ENCODE measurements at regions not wholly inside any gene's neighbourhood (a gene's known extent, or its start where the extent isn't known, plus 50 kb on each side); places are given as distances from the start of the nearest gene placed in this dataset.
A peak's percentile ranks its signal among the peaks of the same experiment; 100 is the strongest.

- TF ChIP-seq CTCF (IDR thresholded peaks at IDR 0.05; ENCODE audit: poor library complexity) (peak; percentile 46), EZH2phosphoT487 (IDR thresholded peaks at IDR 0.05; ENCODE audit: low read depth, severe bottlenecking, unreplicated experiment) (no peak), EZH2 (IDR thresholded peaks at IDR 0.05; ENCODE audit: borderline replicate concordance) (peak; percentile 58)
Observed at GRCh38 chr14:62117010-62117750, 355.0 kb downstream of the SNAPC1 start.

Data from hepatocyte (in vitro differentiated cells).